Kasumi-1 (cell line): ENCODE measurements at regions not wholly inside any gene's neighbourhood (a gene's known extent, or its start where the extent isn't known, plus 50 kb on each side); places are given as distances from the start of the nearest gene placed in this dataset.

Experiments used
- DNase-seq, 2 experiments: peaks; one replicate each; lab custom pipeline; 2025; lab: John Stamatoyannopoulos, UW

GRCh38 chr11:42047637-42048555 is 588.4 kb upstream of the LRRC4C start:
- DNase-seq = no peak

- DNase-seq = no peak
Measured at GRCh38 chr11:42049186-42049585, 589.7 kb upstream of the LRRC4C start.

GRCh38 chr11:42049650-42050049 is 590.2 kb upstream of the LRRC4C start:
- no peak for DNase-seq

GRCh38 chr11:42054351-42054900 is 595.0 kb upstream of the LRRC4C start:
- DNase-seq = no peak

- no peak for DNase-seq
Measured at GRCh38 chr11:42055606-42056005, 596.2 kb upstream of the LRRC4C start.

- DNase-seq = no peak
Measured at GRCh38 chr11:42058794-42059193, 599.3 kb upstream of the LRRC4C start.

GRCh38 chr11:42065199-42065598 is 605.7 kb upstream of the LRRC4C start:
- DNase-seq = no peak

GRCh38 chr11:42066113-42066512 is 606.7 kb upstream of the LRRC4C start:
- DNase-seq = no peak

GRCh38 chr11:42074306-42074705 is 614.9 kb upstream of the LRRC4C start:
- no peak for DNase-seq

- no peak for DNase-seq
Measured at GRCh38 chr11:42075180-42075579, 615.7 kb upstream of the LRRC4C start.

GRCh38 chr11:42077794-42078193 is 618.3 kb upstream of the LRRC4C start:
- no peak for DNase-seq

- DNase-seq = peak; percentile 84 to 89
Measured at GRCh38 chr11:42085736-42086135, 626.3 kb upstream of the LRRC4C start.

GRCh38 chr11:42093541-42093940 is 634.1 kb upstream of the LRRC4C start:
- no peak for DNase-seq

GRCh38 chr11:42098075-42098474 is 638.6 kb upstream of the LRRC4C start:
- no peak for DNase-seq

GRCh38 chr11:42112866-42113265 is 653.4 kb upstream of the LRRC4C start:
- DNase-seq = no peak

- no peak for DNase-seq
Measured at GRCh38 chr11:42114927-42115326, 655.5 kb upstream of the LRRC4C start.

- DNase-seq = no peak
Measured at GRCh38 chr11:42138454-42138853, 679.0 kb upstream of the LRRC4C start.

GRCh38 chr11:42145311-42145710 is 685.9 kb upstream of the LRRC4C start:
- DNase-seq = no peak

GRCh38 chr11:42161886-42162285 is 702.4 kb upstream of the LRRC4C start:
- no peak for DNase-seq

GRCh38 chr11:42169191-42169590 is 709.7 kb upstream of the LRRC4C start:
- no peak for DNase-seq

- no peak for DNase-seq
Measured at GRCh38 chr11:42170601-42171000, 711.1 kb upstream of the LRRC4C start.

GRCh38 chr11:42171046-42171445 is 711.6 kb upstream of the LRRC4C start:
- DNase-seq = no peak

- DNase-seq = no peak
Measured at GRCh38 chr11:42172441-42172840, 713.0 kb upstream of the LRRC4C start.

- DNase-seq = no peak
Measured at GRCh38 chr11:42175203-42175602, 715.8 kb upstream of the LRRC4C start.
